ENCODE measurements at regions not wholly inside any gene's neighbourhood (a gene's known extent, or its start where the extent isn't known, plus 50 kb on each side); places are given as distances from the start of the nearest gene placed in this dataset.

GRCh38 chr9:14437354-14438231 is 123.7 kb upstream of the NFIB start:
- no peak for TF ChIP-seq CTCF (IDR thresholded peaks at IDR 0.05)
- TF ChIP-seq POLR2A (IDR thresholded peaks at IDR 0.05): no peak
- no peak for TF ChIP-seq EP300 (IDR thresholded peaks at IDR 0.05)

Data from tibial nerve (tissue), 4 donors.